SK-N-SH (cell line): ENCODE measurements at regions not wholly inside any gene's neighbourhood (a gene's known extent, or its start where the extent isn't known, plus 50 kb on each side); places are given as distances from the start of the nearest gene placed in this dataset.

Source experiments
- CTCF ChIA-PET: fragments of 300-600, 350-600 bp; formaldehyde crosslinking; extraction: SDS; loops from one replicate; lab custom pipeline; 2021; lab: Yijun Ruan, JAX
- POLR2A ChIA-PET: fragments of 350-600 bp; sonication (Branson Sonifier 250); formaldehyde crosslinking; extraction: SDS; loops from one replicate; lab custom pipeline; 2020; ENCODE audit warnings: antibody characterized with exemption, inconsistent platforms; lab: Yijun Ruan, JAX
- DNase-seq: peaks from one replicate; pipeline ENCODE4 v3.0.0; 2012
- H2AFZ ChIP-seq: fragments of 200-600 bp; sonication (generic); 2 replicates; pipeline ENCODE4 v1.8.1; 2016; ENCODE audit warnings: antibody characterized with exemption, mild to moderate bottlenecking, low read depth
- H3F3A ChIP-seq: fragments of 200-600 bp; sonication (generic); replicated peaks from 2 replicates; pipeline ENCODE3; 2016; ENCODE audit warnings: antibody characterized with exemption, mild to moderate bottlenecking; ENCODE audit not compliant: insufficient read depth
- H3K27ac ChIP-seq, 2 experiments: fragments of 200-500 bp in 1 of 2; fragments of 200-600 bp in 1 of 2; sonication (Bioruptor generic) in 1 of 2; sonication (generic), shearing (Covaris generic) in 1 of 2; 2 replicates each; pipeline versions ENCODE4 v1.5.1 to v1.6.1; 2014 to 2016; ENCODE audit warnings: low read depth in 2 of 2, inconsistent platforms in 1 of 2, low read length in 1 of 2, mild to moderate bottlenecking in 1 of 2, mixed read lengths in 1 of 2
- H3K27me3 ChIP-seq: fragments of 200-600 bp; sonication (generic), shearing (Covaris generic); 2 replicates; pipeline ENCODE4 v1.6.1; 2016; ENCODE audit warnings: mixed run types; ENCODE audit not compliant: insufficient read depth
- H3K36me3 ChIP-seq, 2 experiments: fragments of 200-500 bp in 1 of 2; fragments of 200-600 bp in 1 of 2; sonication (Bioruptor generic) in 1 of 2; sonication (generic) in 1 of 2; replicated peaks in 1 of 2; 2 replicates each; pipeline versions ENCODE3 to v1.5.1; 2014 to 2016; ENCODE audit warnings: low read length in 1 of 2, mild to moderate bottlenecking in 1 of 2; ENCODE audit not compliant: insufficient read depth in 2 of 2, control insufficient read depth in 1 of 2
- H3K4me1 ChIP-seq, 2 experiments: fragments of 200-500 bp in 1 of 2; fragments of 200-600 bp in 1 of 2; sonication (Bioruptor generic) in 1 of 2; sonication (generic), shearing (Covaris generic) in 1 of 2; 2 replicates each; pipeline versions ENCODE4 v1.5.1 to v1.6.1; 2014 to 2016; ENCODE audit warnings: low read depth in 1 of 2, low read length in 1 of 2, mixed run types in 1 of 2; ENCODE audit not compliant: insufficient read depth in 2 of 2, control insufficient read depth in 1 of 2
- H3K4me2 ChIP-seq: fragments of 200-600 bp; sonication (generic), shearing (Covaris generic); 2 replicates; pipeline ENCODE4 v1.6.1; 2017; ENCODE audit warnings: mixed run types
- H3K4me3 ChIP-seq, 2 experiments: fragments of 200-500 bp in 1 of 2; fragments of 200-600 bp in 1 of 2; sonication (Bioruptor generic) in 1 of 2; sonication (generic), shearing (Covaris generic) in 1 of 2; 2 replicates each; pipeline versions ENCODE4 v1.5.1 to v1.8.1; 2014 to 2016; ENCODE audit warnings: low read depth in 2 of 2, inconsistent platforms in 1 of 2, low read length in 1 of 2, mild to moderate bottlenecking in 1 of 2, mixed read lengths in 1 of 2, moderate library complexity in 1 of 2
- H3K79me2 ChIP-seq: fragments of 200-600 bp; sonication (generic); 2 replicates; pipeline ENCODE4 v1.8.1; 2017; ENCODE audit warnings: mild to moderate bottlenecking; ENCODE audit not compliant: insufficient read depth
- H3K9ac ChIP-seq: fragments of 200-600 bp; sonication (generic); 2 replicates; pipeline ENCODE4 v1.6.1; 2017; ENCODE audit warnings: mixed run types
- H3K9me2 ChIP-seq: fragments of 200-600 bp; sonication (generic); 2 replicates; pipeline ENCODE4 v1.6.1; 2017; ENCODE audit warnings: mixed run types
- H3K9me3 ChIP-seq: fragments of 200-600 bp; sonication (generic); 2 replicates; pipeline ENCODE4 v1.6.1; 2017; ENCODE audit warnings: mixed run types, mild to moderate bottlenecking, moderate library complexity
- H4K20me1 ChIP-seq: fragments of 200-600 bp; sonication (generic); 2 replicates; pipeline ENCODE4 v1.6.1; 2017; ENCODE audit warnings: mild to moderate bottlenecking, mixed run types; ENCODE audit not compliant: insufficient read depth
- CHD2 ChIP-seq: fragments of 150-350 bp; IDR thresholded peaks from 2 replicates; pipeline ENCODE4 v1.6.1; 2018; ENCODE audit warnings: low read length; ENCODE audit not compliant: partially characterized antibody
- ELF1 ChIP-seq: IDR thresholded peaks from 2 replicates; pipeline ENCODE4 v1.4.0; 2012
- EP300 ChIP-seq, 2 experiments: IDR thresholded peaks; 2 replicates each; pipeline versions ENCODE4 v1.4.0 to v1.6.1; 2012; ENCODE audit warnings: borderline replicate concordance in 1 of 2, low read depth in 1 of 2, low read length in 1 of 2
- FOSL2 ChIP-seq: IDR thresholded peaks from 2 replicates; pipeline ENCODE4 v1.4.0; 2012; ENCODE audit warnings: low read depth, mild to moderate bottlenecking, moderate library complexity, borderline replicate concordance
- JUND ChIP-seq: IDR thresholded peaks from 2 replicates; pipeline ENCODE4 v1.4.0; 2012
- POLR2AphosphoS5 ChIP-seq: IDR thresholded peaks from 2 replicates; pipeline ENCODE4 v1.6.1; 2012; ENCODE audit warnings: low read depth, low read length
- RAD21 ChIP-seq: IDR thresholded peaks from 2 replicates; pipeline ENCODE4 v1.6.1; 2012; ENCODE audit warnings: mild to moderate bottlenecking, low read length
- RCOR1 ChIP-seq: fragments of 150-350 bp; IDR thresholded peaks from 2 replicates; pipeline ENCODE4 v1.6.1; 2017; ENCODE audit warnings: antibody characterized with exemption, low read length
- RXRA ChIP-seq: IDR thresholded peaks from 2 replicates; pipeline ENCODE4 v1.4.0; 2012; ENCODE audit warnings: low read depth, mild to moderate bottlenecking, borderline replicate concordance
- SMC3 ChIP-seq: IDR thresholded peaks from 2 replicates; pipeline ENCODE4 v1.6.1; 2012; ENCODE audit warnings: low read depth, low read length, improper control_type of control experiment
- TAF1 ChIP-seq: IDR thresholded peaks from 2 replicates; pipeline ENCODE4 v1.6.1; 2012; ENCODE audit warnings: low read depth, mild to moderate bottlenecking, low read length, moderate library complexity, borderline replicate concordance
- YY1 ChIP-seq: IDR thresholded peaks from 2 replicates; pipeline ENCODE4 v1.4.0; 2012; ENCODE audit warnings: low read depth, mild to moderate bottlenecking
- WGBS: methylation state at CpG from one replicate; pipeline ENCODE4 v1.1.6; 2017; ENCODE audit warnings: low lambda C conversion rate; 5-methylcytosine and 5-hydroxymethylcytosine counted together
- TF ChIP-seq, protein P1 (sequence below): IDR thresholded peaks from 2 replicates; pipeline ENCODE4 v1.4.0; 2012; ENCODE audit warnings: low read depth, borderline replicate concordance
- TF ChIP-seq, protein P2 (sequence below): IDR thresholded peaks from 2 replicates; pipeline ENCODE4 v1.4.0; 2012; ENCODE audit warnings: low read depth, borderline replicate concordance
- TF ChIP-seq, protein P3 (sequence below): fragments of 150-350 bp; IDR thresholded peaks from 2 replicates; pipeline ENCODE4 v1.6.1; 2017; ENCODE audit warnings: antibody characterized with exemption, low read length, low read depth, borderline replicate concordance
- TF ChIP-seq, protein P4 (sequence below): IDR thresholded peaks from 2 replicates; pipeline ENCODE4; 2012
- TF ChIP-seq, protein P5 (sequence below): IDR thresholded peaks from 2 replicates; pipeline ENCODE4 v1.4.0; 2012; ENCODE audit warnings: low read depth
- TF ChIP-seq, protein P6 (sequence below): fragments of 150-350 bp; IDR thresholded peaks from 2 replicates; pipeline ENCODE4 v1.6.1; 2016; ENCODE audit warnings: mild to moderate bottlenecking, low read depth, low read length

DNA sequence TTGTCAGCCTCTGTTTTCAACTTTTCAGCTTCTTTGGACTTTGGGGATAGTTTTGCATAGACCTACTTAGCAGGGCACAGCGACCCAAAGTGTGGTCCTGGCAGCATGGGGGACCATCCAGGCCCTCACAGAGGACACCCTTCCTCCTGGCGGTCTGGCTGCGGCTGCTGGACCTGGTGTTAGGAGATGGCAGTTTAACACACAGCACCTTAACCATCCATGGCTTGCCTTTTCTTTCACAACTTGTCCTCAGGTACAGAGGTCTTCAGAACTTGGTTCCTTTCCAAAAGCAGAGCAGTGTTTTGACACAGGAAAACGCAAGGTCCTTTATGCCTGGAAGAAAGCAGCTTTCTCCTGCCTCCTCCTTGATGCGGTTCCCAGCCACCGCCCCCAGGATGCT lies 68.1 kb downstream of the RHOU start:
- Histone ChIP-seq H4K20me1 (no peaks in the 10 kb centered on the region), H3K9ac (no peak overlapping the region), H3K79me2 (no peaks in the 10 kb centered on the region), H3K9me2 (no peaks in the 10 kb centered on the region), H3K4me3 (no peak overlapping the region), H2AFZ (no peak overlapping the region), H3K4me2 (no peak overlapping the region), H3K27ac (no peak overlapping the region), H3K9me3 (no peaks in the 10 kb centered on the region), H3K36me3 (no peaks in the 10 kb centered on the region), H3F3A (no peaks in the 10 kb centered on the region), H3K27me3 (no peaks in the 10 kb centered on the region), H3K4me1 (peaks cover 0 to 23% of the 10 kb centered on the region in 2 experiments; a peak in 2 of 4 replicates)
- DNase-seq = no peak
- TF ChIP-seq FOSL2 = no peak
- TF ChIP-seq, protein P1, sequence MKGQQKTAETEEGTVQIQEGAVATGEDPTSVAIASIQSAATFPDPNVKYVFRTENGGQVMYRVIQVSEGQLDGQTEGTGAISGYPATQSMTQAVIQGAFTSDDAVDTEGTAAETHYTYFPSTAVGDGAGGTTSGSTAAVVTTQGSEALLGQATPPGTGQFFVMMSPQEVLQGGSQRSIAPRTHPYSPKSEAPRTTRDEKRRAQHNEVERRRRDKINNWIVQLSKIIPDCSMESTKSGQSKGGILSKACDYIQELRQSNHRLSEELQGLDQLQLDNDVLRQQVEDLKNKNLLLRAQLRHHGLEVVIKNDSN = no peak
- no peak for TF ChIP-seq EP300 (IDR thresholded peaks at IDR 0.05; ENCODE audit: borderline replicate concordance in 1 of 2, low read depth in 1 of 2, low read length in 1 of 2)
- TF ChIP-seq, protein P2, sequence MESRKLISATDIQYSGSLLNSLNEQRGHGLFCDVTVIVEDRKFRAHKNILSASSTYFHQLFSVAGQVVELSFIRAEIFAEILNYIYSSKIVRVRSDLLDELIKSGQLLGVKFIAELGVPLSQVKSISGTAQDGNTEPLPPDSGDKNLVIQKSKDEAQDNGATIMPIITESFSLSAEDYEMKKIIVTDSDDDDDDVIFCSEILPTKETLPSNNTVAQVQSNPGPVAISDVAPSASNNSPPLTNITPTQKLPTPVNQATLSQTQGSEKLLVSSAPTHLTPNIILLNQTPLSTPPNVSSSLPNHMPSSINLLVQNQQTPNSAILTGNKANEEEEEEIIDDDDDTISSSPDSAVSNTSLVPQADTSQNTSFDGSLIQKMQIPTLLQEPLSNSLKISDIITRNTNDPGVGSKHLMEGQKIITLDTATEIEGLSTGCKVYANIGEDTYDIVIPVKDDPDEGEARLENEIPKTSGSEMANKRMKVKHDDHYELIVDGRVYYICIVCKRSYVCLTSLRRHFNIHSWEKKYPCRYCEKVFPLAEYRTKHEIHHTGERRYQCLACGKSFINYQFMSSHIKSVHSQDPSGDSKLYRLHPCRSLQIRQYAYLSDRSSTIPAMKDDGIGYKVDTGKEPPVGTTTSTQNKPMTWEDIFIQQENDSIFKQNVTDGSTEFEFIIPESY = no peak
- TF ChIP-seq, protein P3, sequence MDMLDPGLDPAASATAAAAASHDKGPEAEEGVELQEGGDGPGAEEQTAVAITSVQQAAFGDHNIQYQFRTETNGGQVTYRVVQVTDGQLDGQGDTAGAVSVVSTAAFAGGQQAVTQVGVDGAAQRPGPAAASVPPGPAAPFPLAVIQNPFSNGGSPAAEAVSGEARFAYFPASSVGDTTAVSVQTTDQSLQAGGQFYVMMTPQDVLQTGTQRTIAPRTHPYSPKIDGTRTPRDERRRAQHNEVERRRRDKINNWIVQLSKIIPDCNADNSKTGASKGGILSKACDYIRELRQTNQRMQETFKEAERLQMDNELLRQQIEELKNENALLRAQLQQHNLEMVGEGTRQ = no peak
- no peak for TF ChIP-seq JUND
- no peak for TF ChIP-seq YY1
- TF ChIP-seq, protein P4, sequence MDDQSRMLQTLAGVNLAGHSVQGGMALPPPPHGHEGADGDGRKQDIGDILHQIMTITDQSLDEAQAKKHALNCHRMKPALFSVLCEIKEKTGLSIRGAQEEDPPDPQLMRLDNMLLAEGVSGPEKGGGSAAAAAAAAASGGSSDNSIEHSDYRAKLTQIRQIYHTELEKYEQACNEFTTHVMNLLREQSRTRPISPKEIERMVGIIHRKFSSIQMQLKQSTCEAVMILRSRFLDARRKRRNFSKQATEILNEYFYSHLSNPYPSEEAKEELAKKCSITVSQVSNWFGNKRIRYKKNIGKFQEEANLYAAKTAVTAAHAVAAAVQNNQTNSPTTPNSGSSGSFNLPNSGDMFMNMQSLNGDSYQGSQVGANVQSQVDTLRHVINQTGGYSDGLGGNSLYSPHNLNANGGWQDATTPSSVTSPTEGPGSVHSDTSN = no peak
- ChIA-PET CTCF (interaction anchor here (1.4 kb wide), 1 partner anchor 139 kb away, joined by 3 read pairs; no protein-coding TSS in a partner anchor), POLR2A (no interaction called here)
- 73% methylated on average over 6 of the region's 6 CpGs for WGBS

DNA sequence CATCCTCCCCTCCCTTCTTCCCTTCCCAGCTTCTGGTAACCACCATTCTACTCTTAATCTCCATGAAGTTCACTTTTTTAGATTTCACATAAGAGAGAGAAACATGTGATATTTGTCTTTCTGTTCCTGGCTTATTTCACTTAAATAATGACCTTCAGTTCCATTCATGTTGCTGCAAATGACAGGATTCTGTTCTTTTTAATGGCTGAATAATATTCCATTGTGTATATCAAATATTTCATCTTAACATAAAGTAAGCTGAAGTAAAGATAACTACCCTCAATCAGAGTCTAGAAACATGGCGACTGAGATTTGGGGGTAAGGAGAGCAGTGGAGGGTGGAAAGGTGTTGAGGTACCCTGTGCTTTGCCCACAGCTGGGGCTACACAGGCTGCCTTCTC lies 68.9 kb downstream of the RHOU start:
- ChIA-PET CTCF (interaction anchor here (1.1 kb wide), 1 partner anchor 423 kb away, joined by 5 read pairs; no protein-coding TSS in a partner anchor), POLR2A (no interaction called here)
- H3K4me3 ChIP-seq = no peak overlapping the region
- peak overlapping the region in 1 of 2 experiments; percentile 82; a peak in 2 of 4 replicates for H3K27ac ChIP-seq
- H4K20me1 ChIP-seq = no peaks in the 10 kb centered on the region
- no peak overlapping the region for H3K9ac ChIP-seq
- peaks cover 0 to 22% of the 10 kb centered on the region in 2 experiments; a peak in 2 of 4 replicates for H3K4me1 ChIP-seq
- H3K9me2 ChIP-seq = no peaks in the 10 kb centered on the region
- H3K27me3 ChIP-seq = no peaks in the 10 kb centered on the region
- H3K79me2 ChIP-seq = no peaks in the 10 kb centered on the region
- no peak for DNase-seq
- H3F3A ChIP-seq = no peaks in the 10 kb centered on the region
- no peaks in the 10 kb centered on the region for H3K36me3 ChIP-seq
- WGBS = 48% methylated on average over 1 of the region's 1 CpG
- no peaks in the 10 kb centered on the region for H3K9me3 ChIP-seq
- no peak overlapping the region for H3K4me2 ChIP-seq
- no peak overlapping the region for H2AFZ ChIP-seq
- no peak for TF ChIP-seq SMC3
- TF ChIP-seq, protein P3 = no peak
- no peak for TF ChIP-seq RXRA
- no peak for TF ChIP-seq TAF1
- no peak for TF ChIP-seq RAD21
- TF ChIP-seq, protein P5, sequence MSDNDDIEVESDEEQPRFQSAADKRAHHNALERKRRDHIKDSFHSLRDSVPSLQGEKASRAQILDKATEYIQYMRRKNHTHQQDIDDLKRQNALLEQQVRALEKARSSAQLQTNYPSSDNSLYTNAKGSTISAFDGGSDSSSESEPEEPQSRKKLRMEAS = no peak
- TF ChIP-seq, protein P6, sequence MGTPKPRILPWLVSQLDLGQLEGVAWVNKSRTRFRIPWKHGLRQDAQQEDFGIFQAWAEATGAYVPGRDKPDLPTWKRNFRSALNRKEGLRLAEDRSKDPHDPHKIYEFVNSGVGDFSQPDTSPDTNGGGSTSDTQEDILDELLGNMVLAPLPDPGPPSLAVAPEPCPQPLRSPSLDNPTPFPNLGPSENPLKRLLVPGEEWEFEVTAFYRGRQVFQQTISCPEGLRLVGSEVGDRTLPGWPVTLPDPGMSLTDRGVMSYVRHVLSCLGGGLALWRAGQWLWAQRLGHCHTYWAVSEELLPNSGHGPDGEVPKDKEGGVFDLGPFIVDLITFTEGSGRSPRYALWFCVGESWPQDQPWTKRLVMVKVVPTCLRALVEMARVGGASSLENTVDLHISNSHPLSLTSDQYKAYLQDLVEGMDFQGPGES = no peak
- no peak for TF ChIP-seq POLR2AphosphoS5
- TF ChIP-seq ELF1 = no peak
- TF ChIP-seq JUND = no peak
- no peak for TF ChIP-seq RCOR1
- no peak for TF ChIP-seq CHD2
